ENCODE measurements at regions not wholly inside any gene's neighbourhood (a gene's known extent, or its start where the extent isn't known, plus 50 kb on each side); places are given as distances from the start of the nearest gene placed in this dataset.

DNA sequence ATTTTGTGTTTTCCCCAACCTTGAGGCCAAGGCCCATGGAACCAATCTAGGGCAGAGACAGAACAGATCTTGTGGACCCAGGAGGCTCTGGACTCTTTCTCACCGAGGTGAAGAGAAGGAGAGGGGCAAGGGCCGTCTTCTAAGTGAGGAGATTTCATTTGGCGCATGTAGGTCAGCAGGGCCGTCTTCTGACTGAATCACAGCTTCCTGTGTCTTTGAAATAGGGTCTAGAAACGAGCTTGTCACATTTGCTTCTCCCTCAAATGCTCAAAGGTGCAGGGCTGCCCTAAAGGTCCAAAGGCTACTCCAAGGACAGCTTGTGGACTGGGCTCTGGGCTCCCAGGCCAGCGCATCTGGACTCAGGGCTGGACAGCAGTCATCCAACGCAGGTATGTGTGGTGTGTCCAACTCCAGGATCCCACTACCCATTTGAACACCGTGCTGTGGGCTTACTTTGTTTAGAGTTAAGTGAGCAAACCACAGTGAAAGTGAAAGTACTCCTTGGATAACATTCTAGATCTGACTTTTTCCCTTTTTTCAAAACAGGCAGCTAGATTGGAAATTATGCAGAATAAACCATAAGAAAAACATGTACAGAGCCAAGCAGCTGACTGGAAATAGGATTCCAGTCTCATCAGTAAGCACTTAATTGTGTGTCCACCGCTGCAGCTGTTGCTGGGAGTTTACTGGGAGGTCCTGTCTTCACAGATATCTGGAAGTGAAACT, 357.0 kb downstream of the GADD45G start:
- TF ChIP-seq, protein P1, sequence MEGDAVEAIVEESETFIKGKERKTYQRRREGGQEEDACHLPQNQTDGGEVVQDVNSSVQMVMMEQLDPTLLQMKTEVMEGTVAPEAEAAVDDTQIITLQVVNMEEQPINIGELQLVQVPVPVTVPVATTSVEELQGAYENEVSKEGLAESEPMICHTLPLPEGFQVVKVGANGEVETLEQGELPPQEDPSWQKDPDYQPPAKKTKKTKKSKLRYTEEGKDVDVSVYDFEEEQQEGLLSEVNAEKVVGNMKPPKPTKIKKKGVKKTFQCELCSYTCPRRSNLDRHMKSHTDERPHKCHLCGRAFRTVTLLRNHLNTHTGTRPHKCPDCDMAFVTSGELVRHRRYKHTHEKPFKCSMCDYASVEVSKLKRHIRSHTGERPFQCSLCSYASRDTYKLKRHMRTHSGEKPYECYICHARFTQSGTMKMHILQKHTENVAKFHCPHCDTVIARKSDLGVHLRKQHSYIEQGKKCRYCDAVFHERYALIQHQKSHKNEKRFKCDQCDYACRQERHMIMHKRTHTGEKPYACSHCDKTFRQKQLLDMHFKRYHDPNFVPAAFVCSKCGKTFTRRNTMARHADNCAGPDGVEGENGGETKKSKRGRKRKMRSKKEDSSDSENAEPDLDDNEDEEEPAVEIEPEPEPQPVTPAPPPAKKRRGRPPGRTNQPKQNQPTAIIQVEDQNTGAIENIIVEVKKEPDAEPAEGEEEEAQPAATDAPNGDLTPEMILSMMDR (IDR thresholded peaks at IDR 0.05), result no peak
- TF ChIP-seq POLR2AphosphoS5 (IDR thresholded peaks at IDR 0.05), result peak; percentile 40

Data from gastroesophageal sphincter (tissue), 3 donors.